Duodenal mucosa (tissue), 2 donors: ENCODE measurements at regions not wholly inside any gene's neighbourhood (a gene's known extent, or its start where the extent isn't known, plus 50 kb on each side); places are given as distances from the start of the nearest gene placed in this dataset.

Experiments
- H3K27ac ChIP-seq: one replicate; pipeline ENCODE4 v1.7.0; 2013; ENCODE audit warnings: low read depth, low read length
- H3K27me3 ChIP-seq, 2 donors: one replicate each; pipeline ENCODE4 v1.7.0; 2013; ENCODE audit warnings: low read length in 2 of 2, control low read depth in 1 of 2; ENCODE audit not compliant: insufficient read depth in 2 of 2, control insufficient read depth in 1 of 2
- H3K36me3 ChIP-seq, 2 donors: one replicate each; pipeline ENCODE4 v1.7.0; 2013; ENCODE audit warnings: low read length in 2 of 2, control low read depth in 1 of 2; ENCODE audit not compliant: insufficient read depth in 2 of 2, control insufficient read depth in 1 of 2
- H3K4me1 ChIP-seq, 2 donors: one replicate each; pipeline ENCODE4 v1.7.0; 2013; ENCODE audit warnings: low read length in 2 of 2, control low read depth in 1 of 2; ENCODE audit not compliant: insufficient read depth in 2 of 2, control insufficient read depth in 1 of 2
- H3K4me3 ChIP-seq, 2 donors: one replicate each; pipeline ENCODE4 v1.7.0; 2013; ENCODE audit warnings: low read length in 2 of 2, low read depth in 1 of 2
- H3K9ac ChIP-seq, 2 donors: one replicate each; pipeline ENCODE4 v1.7.0; 2013; ENCODE audit warnings: low read length in 2 of 2, low read depth in 1 of 2
- H3K9me3 ChIP-seq, 2 donors: one replicate each; pipeline ENCODE4 v1.7.0; 2013; ENCODE audit warnings: low read length in 2 of 2, control low read depth in 1 of 2; ENCODE audit not compliant: control insufficient read depth in 1 of 2

DNA sequence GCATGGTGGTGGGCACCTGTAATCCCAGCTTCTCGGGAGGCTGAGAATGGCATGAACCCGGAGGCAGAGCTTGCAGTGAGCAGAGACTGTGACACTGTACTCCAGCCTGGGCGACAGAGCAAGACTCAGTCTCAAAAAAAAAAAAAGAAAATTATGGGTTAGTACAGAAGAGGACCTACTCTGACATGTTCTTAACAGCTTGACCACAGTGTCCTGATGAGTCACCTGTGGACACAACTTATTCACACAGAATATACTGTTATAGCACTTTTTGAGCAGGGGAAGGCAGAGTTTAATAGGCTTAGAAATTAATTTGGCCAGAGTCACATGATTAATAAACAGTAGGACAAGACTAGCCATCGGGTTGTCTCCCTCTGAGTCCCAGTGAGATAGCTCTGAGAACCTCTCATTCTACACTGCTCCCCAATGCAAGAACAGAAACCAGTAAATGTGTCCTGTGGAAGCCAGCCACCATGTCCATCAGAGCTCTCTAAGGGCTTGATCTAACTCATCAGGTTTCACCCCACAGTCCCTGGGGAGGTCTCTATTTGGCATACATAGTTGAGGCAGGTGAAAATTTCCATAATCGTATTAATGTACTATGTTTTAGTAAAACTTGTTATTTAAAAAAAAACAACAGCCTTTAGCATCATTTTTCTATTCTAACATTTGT lies 1077.9 kb upstream of the C9orf72 start:
- no peak overlapping the region for H3K9ac ChIP-seq
- no peaks in the 10 kb centered on the region for H3K36me3 ChIP-seq
- H3K27me3 ChIP-seq: no peaks in the 10 kb centered on the region
- no peaks in the 10 kb centered on the region for H3K4me1 ChIP-seq
- H3K4me3 ChIP-seq: no peak overlapping the region
- H3K9me3 ChIP-seq: no peaks in the 10 kb centered on the region
- no peak overlapping the region for H3K27ac ChIP-seq

DNA sequence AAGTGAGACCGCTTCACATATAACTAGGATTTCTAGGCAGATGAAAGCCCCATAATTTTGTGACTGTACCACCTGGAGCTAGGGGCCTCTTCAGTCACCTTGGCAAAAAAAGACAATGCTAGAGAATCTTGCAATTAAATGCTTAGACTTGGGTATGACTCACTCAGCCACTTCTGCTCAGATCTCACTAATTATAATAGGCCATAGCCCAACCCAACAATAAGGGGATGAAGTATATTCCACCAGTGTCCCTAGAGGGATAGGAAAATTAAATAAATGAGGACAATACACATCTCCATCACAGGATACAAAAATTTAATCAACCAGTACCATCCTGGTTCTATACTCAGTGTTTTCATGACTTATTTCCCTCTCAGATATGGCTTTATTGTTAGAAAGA lies 1079.9 kb upstream of the C9orf72 start:
- no peaks in the 10 kb centered on the region for H3K36me3 ChIP-seq

DNA sequence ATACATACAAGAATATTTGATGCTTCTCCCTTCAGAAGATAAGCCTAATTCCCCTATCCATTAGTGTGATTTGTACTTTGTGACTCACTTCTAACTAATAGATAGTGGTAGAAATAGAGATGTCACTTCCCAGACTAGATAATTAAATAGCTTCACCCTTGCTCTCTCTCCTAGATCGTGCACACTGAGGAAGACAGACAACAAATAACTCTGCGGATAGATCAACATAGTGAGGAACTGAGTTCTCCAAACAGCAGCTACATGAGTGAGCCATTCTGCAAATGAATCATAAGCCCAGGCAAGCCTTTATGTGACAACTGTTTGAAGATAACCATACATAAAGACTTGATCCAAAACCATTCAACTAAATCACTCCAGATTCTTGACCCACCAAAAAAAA lies 1083.4 kb upstream of the C9orf72 start:
- Histone ChIP-seq H3K36me3 (no peaks in the 10 kb centered on the region), H3K27ac (no peak overlapping the region), H3K4me3 (no peak overlapping the region), H3K9me3 (no peaks in the 10 kb centered on the region), H3K27me3 (no peaks in the 10 kb centered on the region), H3K9ac (no peak overlapping the region), H3K4me1 (no peaks in the 10 kb centered on the region)

More for the DNA sequence above, 1079.9 kb upstream of the C9orf72 start:
- H3K4me3 ChIP-seq: no peak overlapping the region
- H3K27ac ChIP-seq: no peak overlapping the region
- no peaks in the 10 kb centered on the region for H3K9me3 ChIP-seq
- H3K4me1 ChIP-seq: no peaks in the 10 kb centered on the region
- no peak overlapping the region for H3K9ac ChIP-seq
- no peaks in the 10 kb centered on the region for H3K27me3 ChIP-seq

DNA sequence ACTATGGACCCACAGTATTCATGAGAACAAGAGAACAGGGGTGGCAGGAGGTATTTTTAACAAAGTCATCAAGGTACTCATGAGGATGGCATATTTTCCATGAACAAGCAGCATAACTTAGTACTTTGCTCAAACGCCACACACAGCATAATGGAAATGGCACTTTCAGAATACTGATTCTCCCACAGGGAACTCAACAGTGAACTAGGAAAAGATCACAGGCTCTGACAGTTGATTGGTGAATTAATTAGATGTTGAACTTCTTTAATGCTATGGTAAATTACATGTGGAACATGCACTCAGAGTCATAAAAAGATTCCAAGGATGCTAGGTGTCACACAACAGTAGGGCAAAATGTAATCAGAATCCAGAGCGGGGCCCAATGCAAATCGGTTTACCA lies 1088.6 kb upstream of the C9orf72 start:
- Histone ChIP-seq H3K27ac (no peak overlapping the region), H3K9me3 (no peaks in the 10 kb centered on the region), H3K4me1 (no peaks in the 10 kb centered on the region), H3K27me3 (no peaks in the 10 kb centered on the region), H3K36me3 (no peaks in the 10 kb centered on the region), H3K4me3 (no peak overlapping the region), H3K9ac (no peak overlapping the region)

DNA sequence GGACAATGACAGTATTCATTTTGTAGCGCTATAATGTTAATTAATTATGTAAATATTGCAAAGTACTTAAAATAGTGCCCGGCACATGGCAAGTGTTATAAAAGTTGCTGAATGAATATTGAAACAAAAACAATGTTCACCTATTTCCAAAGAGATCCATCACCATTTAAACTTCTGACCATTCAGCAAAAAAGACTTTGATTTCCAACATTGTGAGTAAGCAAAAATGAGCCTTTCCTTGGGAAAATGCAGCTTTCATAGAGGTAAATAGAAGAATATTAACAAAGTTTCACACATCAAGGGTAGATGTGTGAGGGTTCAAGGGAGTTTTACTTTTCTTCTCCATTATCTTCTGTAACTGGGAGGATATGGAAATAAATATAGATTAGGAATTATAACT lies 1089.4 kb upstream of the C9orf72 start:
- Histone ChIP-seq H3K9ac (no peak overlapping the region), H3K4me1 (no peaks in the 10 kb centered on the region), H3K9me3 (no peaks in the 10 kb centered on the region), H3K36me3 (no peaks in the 10 kb centered on the region), H3K4me3 (no peak overlapping the region), H3K27me3 (no peaks in the 10 kb centered on the region), H3K27ac (no peak overlapping the region)

DNA sequence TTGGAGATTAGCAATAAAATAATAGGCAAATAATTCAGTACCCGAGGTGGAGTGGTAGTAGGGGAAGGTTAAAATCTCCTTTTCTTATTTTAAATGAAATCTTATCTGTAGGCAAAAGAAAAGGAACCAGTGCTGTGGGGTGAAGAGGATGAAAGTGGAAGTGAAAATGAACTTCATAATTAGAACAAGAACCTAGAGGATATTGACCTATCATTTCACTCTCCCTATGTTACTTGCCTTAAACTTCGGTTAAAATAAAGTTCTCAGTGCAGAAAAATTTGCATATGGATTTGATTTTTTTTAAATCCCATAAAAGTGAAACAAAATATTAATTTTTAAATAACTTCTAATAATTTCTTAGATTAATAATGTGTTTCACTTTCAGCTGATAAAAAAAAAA lies 1094.9 kb upstream of the C9orf72 start:
- Histone ChIP-seq H3K4me3 (no peak overlapping the region), H3K36me3 (no peaks in the 10 kb centered on the region), H3K27me3 (no peaks in the 10 kb centered on the region), H3K9ac (no peak overlapping the region), H3K4me1 (no peaks in the 10 kb centered on the region), H3K9me3 (no peaks in the 10 kb centered on the region), H3K27ac (no peak overlapping the region)

DNA sequence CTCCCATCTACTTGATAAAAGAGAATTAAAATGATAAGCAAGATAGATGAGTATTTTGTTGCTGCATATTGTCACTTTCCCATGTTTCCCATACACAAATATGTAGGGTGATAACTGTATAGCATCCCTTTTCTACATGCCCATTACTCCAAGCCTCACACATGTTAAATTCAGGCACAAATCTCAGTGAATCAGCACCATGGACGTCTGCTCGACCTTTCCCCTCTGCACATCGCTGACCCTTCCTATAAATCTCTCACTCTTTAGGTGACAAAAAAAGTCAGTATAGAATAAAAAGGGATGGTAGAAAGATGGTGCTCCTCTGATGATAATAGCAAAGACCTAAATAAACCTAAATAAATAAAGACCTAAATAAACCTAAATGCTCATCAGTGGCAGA lies 1097.7 kb upstream of the C9orf72 start:
- H3K4me1 ChIP-seq: no peaks in the 10 kb centered on the region

DNA sequence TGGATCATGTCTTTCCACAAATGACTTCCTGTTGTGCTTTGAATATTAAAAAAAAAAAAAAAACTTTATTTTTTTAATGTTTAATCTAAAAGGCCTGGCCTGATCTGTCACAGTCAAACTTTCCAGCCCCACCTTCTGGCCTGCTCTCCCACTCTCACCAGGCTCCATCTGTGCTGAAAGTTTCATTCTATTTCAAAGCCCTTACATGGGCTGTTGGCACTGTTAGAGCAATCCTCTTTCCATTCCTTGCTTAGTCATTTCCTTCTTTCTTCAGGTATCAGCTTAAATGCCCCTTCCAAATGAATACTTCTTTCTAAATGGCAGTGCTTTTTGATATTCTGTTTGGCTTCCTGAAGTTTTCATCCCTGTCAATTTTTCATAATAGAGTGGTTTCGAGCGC lies 1104.8 kb upstream of the C9orf72 start:
- Histone ChIP-seq H3K4me1 (no peaks in the 10 kb centered on the region), H3K9me3 (no peaks in the 10 kb centered on the region), H3K9ac (no peak overlapping the region), H3K4me3 (no peak overlapping the region), H3K27ac (no peak overlapping the region), H3K27me3 (no peaks in the 10 kb centered on the region), H3K36me3 (no peaks in the 10 kb centered on the region)

More for the DNA sequence above, 1097.7 kb upstream of the C9orf72 start:
- Histone ChIP-seq H3K9ac (no peak overlapping the region), H3K27me3 (no peaks in the 10 kb centered on the region), H3K9me3 (no peaks in the 10 kb centered on the region), H3K4me3 (no peak overlapping the region), H3K27ac (no peak overlapping the region), H3K36me3 (no peaks in the 10 kb centered on the region)

DNA sequence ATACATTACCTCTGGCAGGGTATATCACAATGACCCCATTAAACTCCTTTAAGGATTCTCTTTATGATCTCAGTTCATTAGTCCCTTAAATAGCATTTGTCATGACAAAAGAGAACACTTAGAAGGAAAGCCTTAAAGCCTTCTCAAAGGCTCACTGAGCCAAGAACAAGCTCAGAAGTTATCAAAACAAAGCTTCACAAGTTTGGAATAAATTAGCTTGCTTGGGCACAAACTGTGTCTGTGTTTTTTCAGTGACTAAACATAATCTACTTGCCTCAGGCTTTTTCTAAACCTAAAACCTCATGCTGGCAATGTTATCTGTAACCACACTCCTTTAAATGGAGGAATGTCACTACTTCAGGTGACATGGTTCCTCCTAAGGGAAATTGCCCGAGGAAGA lies 1114.9 kb upstream of the C9orf72 start:
- Histone ChIP-seq H3K4me3 (no peak overlapping the region), H3K27ac (no peak overlapping the region), H3K27me3 (no peaks in the 10 kb centered on the region), H3K36me3 (no peaks in the 10 kb centered on the region), H3K9me3 (peaks cover 0 to 5% of the 10 kb centered on the region in 2 donors), H3K4me1 (no peaks in the 10 kb centered on the region), H3K9ac (no peak overlapping the region)

DNA sequence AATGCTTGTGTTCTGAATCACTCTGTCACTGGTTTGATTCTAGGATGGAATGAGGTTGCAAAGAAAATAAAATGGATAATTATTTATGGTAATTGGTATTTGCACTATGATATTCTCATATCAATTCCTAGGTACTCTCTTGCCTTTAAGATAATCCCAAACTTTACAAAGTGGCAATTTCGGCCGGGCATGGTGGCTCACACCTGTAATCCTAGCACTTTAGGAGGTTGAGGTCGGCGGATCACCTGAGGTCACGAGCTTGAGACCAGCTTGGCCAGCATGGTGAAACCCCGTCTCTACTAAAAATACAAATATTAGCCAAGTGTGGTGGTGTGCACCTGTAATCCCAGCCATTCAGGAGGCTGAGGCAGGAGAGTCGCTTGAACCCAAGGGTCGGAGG lies 1118.7 kb upstream of the C9orf72 start:
- Histone ChIP-seq H3K9ac (no peak overlapping the region), H3K4me1 (no peaks in the 10 kb centered on the region), H3K9me3 (peaks cover 0 to 6% of the 10 kb centered on the region in 2 donors), H3K27me3 (no peaks in the 10 kb centered on the region), H3K27ac (no peak overlapping the region), H3K36me3 (no peaks in the 10 kb centered on the region), H3K4me3 (no peak overlapping the region)

DNA sequence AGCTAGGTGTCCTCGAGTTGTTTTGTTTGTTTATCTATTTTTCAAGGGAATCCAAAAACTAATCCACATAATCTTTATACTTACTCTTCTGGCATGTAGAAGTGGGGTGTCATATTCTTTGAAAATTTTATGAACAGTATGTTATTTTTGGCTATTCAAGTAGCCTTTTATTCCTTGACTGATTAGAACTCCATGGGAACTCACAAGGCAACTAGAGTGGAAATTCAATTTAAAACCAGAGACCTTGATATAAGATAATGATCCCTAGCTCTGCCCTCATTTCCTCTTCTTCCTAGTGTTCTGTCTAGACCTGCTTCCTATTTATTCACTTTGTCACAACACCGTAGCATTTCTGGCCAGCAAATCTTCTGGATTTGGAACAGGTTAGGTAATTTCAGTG lies 1123.7 kb upstream of the C9orf72 start:
- no peaks in the 10 kb centered on the region for H3K27me3 ChIP-seq
- peaks cover 4 to 17% of the 10 kb centered on the region in 2 donors for H3K9me3 ChIP-seq
- no peak overlapping the region for H3K27ac ChIP-seq
- H3K9ac ChIP-seq: no peak overlapping the region
- H3K36me3 ChIP-seq: no peaks in the 10 kb centered on the region
- no peak overlapping the region for H3K4me3 ChIP-seq
- H3K4me1 ChIP-seq: no peaks in the 10 kb centered on the region
